Hematopoietic multipotent progenitor cell treated with erythropoietin and hydrocortisone succinate and interleukin-3 and kit ligand, for 17 days (in vitro differentiated cells): ENCODE measurements at regions not wholly inside any gene's neighbourhood (a gene's known extent, or its start where the extent isn't known, plus 50 kb on each side); places are given as distances from the start of the nearest gene placed in this dataset.

ENCODE experiments used
- DNase-seq: peaks from one replicate; pipeline ENCODE4 v3.0.0-alpha.2; 2015; ENCODE audit warnings: low spot score

GRCh38 chr6:149217466-149217888, 100.0 kb upstream of the TAB2 start:
- DNase-seq: no peak

GRCh38 chr6:149218471-149218870, 99.0 kb upstream of the TAB2 start:
- no peak for DNase-seq

GRCh38 chr6:149218915-149219314, 98.6 kb upstream of the TAB2 start:
- no peak for DNase-seq

GRCh38 chr6:149220882-149221773, 96.4 kb upstream of the TAB2 start:
- DNase-seq: no peak

- DNase-seq: no peak
Measured at GRCh38 chr6:149221774-149222070, 95.8 kb upstream of the TAB2 start.

- no peak for DNase-seq
Measured at GRCh38 chr6:149223120-149223903, 94.2 kb upstream of the TAB2 start.

GRCh38 chr6:149223904-149224351, 93.6 kb upstream of the TAB2 start:
- no peak for DNase-seq

- DNase-seq: no peak
Measured at GRCh38 chr6:149224399-149224798, 93.1 kb upstream of the TAB2 start.

GRCh38 chr6:149225370-149225769, 92.1 kb upstream of the TAB2 start:
- no peak for DNase-seq

GRCh38 chr6:149225946-149226345, 91.6 kb upstream of the TAB2 start:
- no peak for DNase-seq

- no peak for DNase-seq
Measured at GRCh38 chr6:149227796-149228195, 89.7 kb upstream of the TAB2 start.

- DNase-seq: no peak
Measured at GRCh38 chr6:149228311-149228955, 89.1 kb upstream of the TAB2 start.

- DNase-seq: no peak
Measured at GRCh38 chr6:149229096-149229495, 88.4 kb upstream of the TAB2 start.

GRCh38 chr6:149230712-149231460, 86.6 kb upstream of the TAB2 start:
- DNase-seq: no peak

GRCh38 chr6:149231778-149232177, 85.7 kb upstream of the TAB2 start:
- no peak for DNase-seq

- no peak for DNase-seq
Measured at GRCh38 chr6:149233056-149233715, 84.3 kb upstream of the TAB2 start.

- no peak for DNase-seq
Measured at GRCh38 chr6:149234051-149234962, 83.2 kb upstream of the TAB2 start.

- DNase-seq: no peak
Measured at GRCh38 chr6:149235130-149235561, 82.4 kb upstream of the TAB2 start.

GRCh38 chr6:149236589-149236988, 80.9 kb upstream of the TAB2 start:
- no peak for DNase-seq

GRCh38 chr6:149237464-149237863, 80.0 kb upstream of the TAB2 start:
- DNase-seq: no peak
